Panc1 (cell line): ENCODE measurements at regions not wholly inside any gene's neighbourhood (a gene's known extent, or its start where the extent isn't known, plus 50 kb on each side); places are given as distances from the start of the nearest gene placed in this dataset.
"Not testable (repeated sequence)": the region's sequence is repeated elsewhere in the genome, so short reads cannot be mapped to it uniquely, and the experiment has no call there.

ENCODE experiments used
- ATAC-seq: fragments of 200-7000 bp; cut with Tn5 transposase; 2 replicates; pipeline ENCODE4 v1.9.1; 2020; ENCODE audit warnings: mild to moderate bottlenecking, moderate library complexity
- BruUV-seq: library from RNA; stranded (reverse); fragments of 400-500 nt; replicated peaks from 2 replicates; lab custom pipeline; 2021; lab: Mats Ljungman, UMichigan
- CTCF ChIA-PET: fragments of 300-600 bp; sonication (Branson Sonifier 250); formaldehyde crosslinking; loops from one replicate; lab custom pipeline; 2022; ENCODE audit warnings: antibody characterized with exemption; lab: Charles Lee
- POLR2A ChIA-PET: fragments of 300-600 bp; sonication (Branson Sonifier 250); formaldehyde crosslinking; loops from one replicate; lab custom pipeline; 2022; ENCODE audit warnings: antibody characterized with exemption; lab: Charles Lee
- DNase-seq: peaks from one replicate; pipeline ENCODE4 v3.0.0-alpha.2; 2010; ENCODE audit warnings: low read depth, low spot score
- H3K27ac ChIP-seq: 2 replicates; pipeline ENCODE4 v1.5.1; 2011; ENCODE audit warnings: mild to moderate bottlenecking, low read length, inconsistent platforms
- H3K27me3 ChIP-seq: fragments of 200-500 bp; sonication (Bioruptor generic); 2 replicates; pipeline ENCODE4 v1.6.0; 2014; ENCODE audit warnings: low read length, inconsistent platforms; ENCODE audit not compliant: control insufficient read depth, insufficient read depth
- H3K36me3 ChIP-seq: fragments of 200-500 bp; sonication (Bioruptor generic); 2 replicates; pipeline ENCODE4 v1.5.1; 2014; ENCODE audit warnings: inconsistent platforms, mild to moderate bottlenecking, low read length, moderate library complexity; ENCODE audit not compliant: control insufficient read depth, insufficient read depth
- H3K4me1 ChIP-seq: 2 replicates; pipeline ENCODE4 v1.5.1; 2011; ENCODE audit warnings: inconsistent platforms, mild to moderate bottlenecking, low read length, moderate library complexity; ENCODE audit not compliant: control insufficient read depth, insufficient read depth
- H3K4me3 ChIP-seq, 2 experiments: 2 replicates each; pipeline ENCODE4 v1.5.1; 2011 to 2012; ENCODE audit warnings: low read depth in 2 of 2, low read length in 2 of 2, mild to moderate bottlenecking in 2 of 2, inconsistent platforms in 1 of 2, moderate library complexity in 1 of 2
- H3K9me3 ChIP-seq: fragments of 200-500 bp; sonication (Bioruptor generic); 2 replicates; pipeline ENCODE4 v1.5.1; 2014; ENCODE audit warnings: low read depth, mild to moderate bottlenecking, inconsistent platforms, low read length, moderate library complexity; ENCODE audit not compliant: control insufficient read depth, insufficient read depth
- CTCF ChIP-seq: fragments of 450-650 bp; IDR thresholded peaks from 2 replicates; pipeline ENCODE4 v1.5.1; 2017; ENCODE audit warnings: mild to moderate bottlenecking
- POLR2AphosphoS5 ChIP-seq: IDR thresholded peaks from 2 replicates; pipeline ENCODE4 v1.6.1; 2012; ENCODE audit warnings: mild to moderate bottlenecking, low read depth, low read length, moderate library complexity
- REST ChIP-seq, 2 experiments: IDR thresholded peaks; 2 replicates each; pipeline ENCODE4 v1.6.1; 2011 to 2012; ENCODE audit warnings: low read depth in 2 of 2, control low read depth in 1 of 2, low read length in 1 of 2, mild to moderate bottlenecking in 1 of 2, moderate library complexity in 1 of 2; ENCODE audit not compliant: insufficient read depth in 1 of 2
- SIN3A ChIP-seq: IDR thresholded peaks from 2 replicates; pipeline ENCODE4 v1.6.1; 2012; ENCODE audit warnings: low read depth, mild to moderate bottlenecking, low read length, moderate library complexity, borderline replicate concordance; ENCODE audit not compliant: insufficient read depth
- TCF7L2 ChIP-seq: IDR thresholded peaks from 2 replicates; pipeline ENCODE4 v1.6.1; 2011; ENCODE audit warnings: mild to moderate bottlenecking, low read depth, low read length, inconsistent platforms
- in situ Hi-C: cut with HindIII; loops from 2 replicates; pipeline ENCODE4 v1.10.0; 2016; ENCODE audit warnings: low sequenced_read_pairs, low pct_unique_long_range_greater_than_20kb
- intact Hi-C: fragments of 100-400 bp; cut with micrococcal nuclease; formaldehyde crosslinking; loops from one replicate; pipeline ENCODE4 v1.10.0; 2022; ENCODE audit not compliant: unreplicated experiment

DNA sequence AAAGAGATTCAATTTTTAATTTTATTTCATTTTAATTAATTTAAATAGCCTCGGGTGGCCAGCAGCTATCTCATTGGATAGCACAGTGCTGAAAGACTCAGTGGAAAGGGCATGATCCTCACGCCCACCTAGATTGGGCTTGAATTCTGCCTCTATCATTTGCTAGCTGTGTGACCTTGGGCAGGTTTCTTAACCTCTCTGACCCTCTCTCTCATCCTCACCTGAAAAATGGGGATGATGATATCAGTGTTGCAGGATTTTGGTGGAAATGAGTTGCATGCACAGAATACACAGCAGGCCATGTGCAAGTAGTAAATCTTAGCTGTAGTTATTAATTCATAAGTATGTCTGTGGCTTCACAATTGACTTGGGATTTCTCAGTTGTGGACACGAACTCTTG, 272.4 kb upstream of the XYLT1 start:
- POLR2A ChIA-PET, result no interaction called here
- Histone ChIP-seq H3K27ac (no peak overlapping the region), H3K4me1 (no peaks in the 10 kb centered on the region), H3K36me3 (no peaks in the 10 kb centered on the region), H3K9me3 (no peaks in the 10 kb centered on the region), H3K27me3 (peaks cover 3% of the 10 kb centered on the region; the same call in 1 of the 2 replicates), H3K4me3 (no peak overlapping the region)
- in situ Hi-C loops, result no loop called here
- intact Hi-C loops, result no loop called here
- no peak for DNase-seq
- BruUV-seq, result no TSS peak
- no peak for ATAC-seq
- TF ChIP-seq CTCF (no peak), REST (IDR thresholded peaks at IDR 0.05; ENCODE audit: insufficient read depth in 1 of 2, low read depth in 2 of 2, low read length in 1 of 2) (no peak), POLR2AphosphoS5 (no peak)
- CTCF ChIA-PET, result no interaction called here

DNA sequence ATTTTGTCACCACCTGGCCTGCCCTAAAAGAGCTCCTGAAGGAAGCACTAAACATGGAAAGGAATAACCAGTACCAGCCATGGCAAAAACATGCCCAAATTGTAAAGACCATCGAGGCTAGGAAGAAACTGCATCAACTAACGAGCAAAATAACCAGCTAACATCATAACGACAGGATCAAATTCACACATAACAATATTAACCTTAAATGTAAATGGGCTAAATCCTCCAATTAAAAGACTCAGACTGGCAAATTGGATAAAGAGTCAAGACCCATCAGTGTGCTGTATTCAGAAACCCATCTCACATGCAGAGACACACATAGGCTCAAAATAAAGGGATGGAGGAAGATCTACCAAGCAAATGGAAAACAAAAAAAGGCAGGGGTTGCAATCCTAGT, 264.3 kb upstream of the XYLT1 start:
- POLR2A ChIA-PET, H3K4me3 ChIP-seq, DNase-seq, CTCF ChIA-PET, in situ Hi-C loops, H3K27me3 ChIP-seq, BruUV-seq, H3K4me1 ChIP-seq, H3K36me3 ChIP-seq, ATAC-seq, H3K9me3 ChIP-seq, H3K27ac ChIP-seq, intact Hi-C loops: not testable (repeated sequence)

- H3K4me1 ChIP-seq, result no peaks in the 10 kb centered on the region
- H3K9me3 ChIP-seq, result no peaks in the 10 kb centered on the region
- ChIA-PET CTCF (no interaction called here), POLR2A (no interaction called here)
- no peak for ATAC-seq
- H3K36me3 ChIP-seq, result no peaks in the 10 kb centered on the region
- no peak overlapping the region for H3K27ac ChIP-seq
- H3K4me3 ChIP-seq, result no peak overlapping the region
- intact Hi-C loops (no loop called here), in situ Hi-C loops (no loop called here)
- DNase-seq, result no peak
- H3K27me3 ChIP-seq, result no peaks in the 10 kb centered on the region
- no TSS peak for BruUV-seq
- TF ChIP-seq CTCF, result no peak
- TF ChIP-seq REST (IDR thresholded peaks at IDR 0.05; ENCODE audit: insufficient read depth in 1 of 2, low read depth in 2 of 2, low read length in 1 of 2), result no peak
- TF ChIP-seq TCF7L2, result no peak
- TF ChIP-seq SIN3A, result no peak
- no peak for TF ChIP-seq POLR2AphosphoS5
Observed at GRCh38 chr16:17729820-17730219, 259.1 kb upstream of the XYLT1 start.
